ENCODE measurements at regions not wholly inside any gene's neighbourhood (a gene's known extent, or its start where the extent isn't known, plus 50 kb on each side); places are given as distances from the start of the nearest gene placed in this dataset.

DNA sequence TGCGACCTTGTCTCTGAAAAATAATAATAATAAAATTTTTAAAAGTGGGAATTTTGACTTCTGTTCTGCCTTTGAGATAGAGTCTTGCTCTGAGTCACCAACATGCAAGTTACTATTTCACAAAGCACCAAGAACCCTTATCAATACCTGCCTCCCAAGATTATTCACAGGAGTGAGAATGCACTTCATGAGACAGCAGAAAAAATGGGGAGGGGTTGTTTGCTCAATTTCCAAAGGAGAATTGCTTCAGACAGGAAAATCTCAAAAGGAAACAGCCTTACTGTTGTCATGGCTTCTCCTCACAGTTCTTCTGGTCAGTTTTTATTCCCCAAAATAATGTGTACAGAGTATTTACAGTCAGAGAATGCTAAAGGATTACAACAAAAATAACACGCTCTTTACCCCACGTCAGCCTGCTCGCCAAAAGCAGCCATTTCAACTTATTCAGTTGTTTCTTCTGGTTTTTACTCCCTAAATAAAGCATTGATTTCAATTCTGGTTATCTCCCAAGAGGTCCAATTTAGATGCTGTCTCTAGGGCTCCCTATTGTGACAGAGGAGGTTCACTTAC lies 89.0 kb downstream of the PPCDC start:
- Histone ChIP-seq H3K4me3 (ENCODE audit: low read depth, low read length) (no peak overlapping the region), H3K9me3 (peaks cover 8% of the 10 kb centered on the region; the same call in 1 of the 2 replicates), H3K27me3 (replicated peaks; ENCODE audit: control insufficient read depth, insufficient read depth, low read length) (no peaks in the 10 kb centered on the region), H3K36me3 (ENCODE audit: control insufficient read depth, insufficient read depth, low read length) (no peaks in the 10 kb centered on the region), H3K4me1 (peaks cover 10% of the 10 kb centered on the region; the same call in 1 of the 2 replicates)
- Mint-ChIP-seq H3K9me3 (ENCODE audit: unreplicated experiment) (peaks cover 11% of the 10 kb centered on the region), H3K27me3 (ENCODE audit: insufficient read depth, unreplicated experiment) (no peaks in the 10 kb centered on the region), H3K4me3 (ENCODE audit: unreplicated experiment) (no peak overlapping the region), H3K27ac (ENCODE audit: unreplicated experiment) (peak overlapping the region; percentile 82), H3K36me3 (ENCODE audit: insufficient read depth, unreplicated experiment) (peaks cover 21% of the 10 kb centered on the region), H3K4me1 (ENCODE audit: low read depth, unreplicated experiment) (peaks cover 11% of the 10 kb centered on the region)
- BruUV-seq (replicated peaks), result no TSS peak
- TF ChIP-seq CTCF (IDR thresholded peaks at IDR 0.05; ENCODE audit: insufficient read depth in 1 of 2, low read depth in 1 of 2, low read length in 1 of 2, severe bottlenecking in 1 of 2, unreplicated experiment in 1 of 2), result no peak
- DNase-seq, result peak in 1 of 2 experiments; percentile 51
- ChIA-PET POLR2A (no interaction called here), CTCF (no interaction called here)
- intact Hi-C loops (cut with micrococcal nuclease; ENCODE audit: unreplicated experiment), result loop anchor here (1.0 kb wide), 1 partner anchor 49 kb away; no protein-coding TSS in a partner anchor

- no peak for DNase-seq
- no TSS peak for BruUV-seq (replicated peaks)
- H3K4me1 Mint-ChIP-seq (ENCODE audit: low read depth, unreplicated experiment), result peaks cover 11% of the 10 kb centered on the region
- Histone ChIP-seq H3K4me1 (peaks cover 10% of the 10 kb centered on the region; the same call in 1 of the 2 replicates), H3K4me3 (ENCODE audit: low read depth, low read length) (no peak overlapping the region), H3K9me3 (peaks cover 14% of the 10 kb centered on the region; the same call in 1 of the 2 replicates), H3K36me3 (ENCODE audit: control insufficient read depth, insufficient read depth, low read length) (no peaks in the 10 kb centered on the region), H3K27me3 (replicated peaks; ENCODE audit: control insufficient read depth, insufficient read depth, low read length) (no peaks in the 10 kb centered on the region)
- peak overlapping the region; percentile 82 for H3K27ac Mint-ChIP-seq (ENCODE audit: unreplicated experiment)
- no peaks in the 10 kb centered on the region for H3K27me3 Mint-ChIP-seq (ENCODE audit: insufficient read depth, unreplicated experiment)
- peaks cover 17% of the 10 kb centered on the region for H3K9me3 Mint-ChIP-seq (ENCODE audit: unreplicated experiment)
- ChIA-PET CTCF (no interaction called here), POLR2A (no interaction called here)
- no peak overlapping the region for H3K4me3 Mint-ChIP-seq (ENCODE audit: unreplicated experiment)
- H3K36me3 Mint-ChIP-seq (ENCODE audit: insufficient read depth, unreplicated experiment), result peaks cover 21% of the 10 kb centered on the region
- no peak for TF ChIP-seq CTCF (IDR thresholded peaks at IDR 0.05; ENCODE audit: insufficient read depth in 1 of 2, low read depth in 1 of 2, low read length in 1 of 2, severe bottlenecking in 1 of 2, unreplicated experiment in 1 of 2)
- intact Hi-C loops (cut with micrococcal nuclease; ENCODE audit: unreplicated experiment), result loop anchor here (1.0 kb wide), 1 partner anchor 48 kb away; no protein-coding TSS in a partner anchor
Measured at GRCh38 chr15:75112848-75113492, 88.7 kb upstream of the C15orf39 start.

GRCh38 chr15:75114327-75114726 lies 87.4 kb upstream of the C15orf39 start:
- intact Hi-C loops (cut with micrococcal nuclease; ENCODE audit: unreplicated experiment), result no loop called here
- CTCF ChIA-PET, result no interaction called here
- peaks cover 20% of the 10 kb centered on the region for H3K9me3 Mint-ChIP-seq (ENCODE audit: unreplicated experiment)
- H3K27me3 Mint-ChIP-seq (ENCODE audit: insufficient read depth, unreplicated experiment), result no peaks in the 10 kb centered on the region
- no peaks in the 10 kb centered on the region for H3K36me3 ChIP-seq (ENCODE audit: control insufficient read depth, insufficient read depth, low read length)
- H3K27me3 ChIP-seq (replicated peaks; ENCODE audit: control insufficient read depth, insufficient read depth, low read length), result no peaks in the 10 kb centered on the region
- H3K4me1 Mint-ChIP-seq (ENCODE audit: low read depth, unreplicated experiment), result peaks cover 11% of the 10 kb centered on the region
- TF ChIP-seq CTCF (IDR thresholded peaks at IDR 0.05; ENCODE audit: insufficient read depth in 1 of 2, low read depth in 1 of 2, low read length in 1 of 2, severe bottlenecking in 1 of 2, unreplicated experiment in 1 of 2), result no peak
- peaks cover 18% of the 10 kb centered on the region; the same call in 1 of the 2 replicates for H3K9me3 ChIP-seq
- POLR2A ChIA-PET, result no interaction called here
- peak overlapping the region; percentile 39 for H3K27ac Mint-ChIP-seq (ENCODE audit: unreplicated experiment)
- no peak for DNase-seq
- H3K4me1 ChIP-seq, result peaks cover 10% of the 10 kb centered on the region; the same call in 1 of the 2 replicates
- BruUV-seq (replicated peaks), result no TSS peak
- peaks cover 21% of the 10 kb centered on the region for H3K36me3 Mint-ChIP-seq (ENCODE audit: insufficient read depth, unreplicated experiment)
- no peak overlapping the region for H3K4me3 Mint-ChIP-seq (ENCODE audit: unreplicated experiment)
- no peak overlapping the region for H3K4me3 ChIP-seq (ENCODE audit: low read depth, low read length)

Measured in Caco-2 (cell line).